IPS DF 4.7 (cell line): ENCODE measurements at regions not wholly inside any gene's neighbourhood (a gene's known extent, or its start where the extent isn't known, plus 50 kb on each side); places are given as distances from the start of the nearest gene placed in this dataset.
"Not testable (repeated sequence)": the region's sequence is repeated elsewhere in the genome, so short reads cannot be mapped to it uniquely, and the experiment has no call there.

ENCODE experiments used
- DNase-seq: peaks from one replicate; pipeline ENCODE4 v3.0.0-alpha.2; 2013; ENCODE audit warnings: low spot score; ENCODE audit errors: extremely low read depth

GRCh38 chr2:132272713-132273112 lies 111.0 kb upstream of the ANKRD30BL start:
- no peak for DNase-seq

DNA sequence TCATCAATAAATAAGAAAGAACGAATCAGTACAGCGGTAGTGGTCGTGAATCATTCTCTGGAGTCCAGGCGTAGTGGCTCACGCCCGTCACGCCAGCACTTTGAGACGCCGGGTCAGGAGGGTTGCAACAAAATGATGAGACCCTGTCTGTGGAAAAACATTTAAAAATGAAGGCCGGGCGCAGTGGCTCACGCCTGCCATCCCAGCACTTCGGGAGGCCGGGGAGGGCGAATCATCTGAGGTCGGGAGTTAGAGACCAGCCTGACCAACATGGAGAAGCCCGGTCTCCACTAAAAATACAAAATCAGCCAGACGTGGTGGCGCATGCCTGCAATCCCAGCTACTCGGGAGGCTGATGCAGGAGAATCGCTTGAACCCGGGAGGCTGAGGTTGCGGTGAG lies 111.8 kb upstream of the ANKRD30BL start:
- DNase-seq = not testable (repeated sequence)

GRCh38 chr2:132274000-132274399 lies 112.2 kb upstream of the ANKRD30BL start:
- no peak for DNase-seq

- no peak for DNase-seq
Observed at GRCh38 chr2:132275396-132275795, 113.6 kb upstream of the ANKRD30BL start.

DNA sequence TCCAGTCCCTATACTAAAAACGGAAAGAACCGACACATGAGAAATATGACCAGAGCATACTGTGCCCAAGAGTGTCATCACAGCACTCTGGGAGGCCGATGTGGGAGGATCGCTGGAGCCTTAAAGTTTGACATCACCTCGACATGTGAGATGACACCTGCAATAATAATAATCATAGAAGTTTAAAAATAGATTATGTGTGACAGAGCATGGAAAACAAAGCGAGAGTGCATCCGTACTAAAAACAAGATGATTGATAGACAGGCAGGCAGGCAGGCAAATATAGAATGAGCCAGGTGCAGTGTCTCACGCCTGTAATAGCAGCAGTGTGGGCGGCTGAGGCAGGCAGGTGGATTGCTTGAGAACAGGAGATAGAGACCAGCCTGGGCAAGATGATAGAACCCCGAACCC lies 114.8 kb upstream of the ANKRD30BL start:
- DNase-seq = no peak

GRCh38 chr2:132278267-132278666 lies 116.5 kb upstream of the ANKRD30BL start:
- DNase-seq = no peak

DNA sequence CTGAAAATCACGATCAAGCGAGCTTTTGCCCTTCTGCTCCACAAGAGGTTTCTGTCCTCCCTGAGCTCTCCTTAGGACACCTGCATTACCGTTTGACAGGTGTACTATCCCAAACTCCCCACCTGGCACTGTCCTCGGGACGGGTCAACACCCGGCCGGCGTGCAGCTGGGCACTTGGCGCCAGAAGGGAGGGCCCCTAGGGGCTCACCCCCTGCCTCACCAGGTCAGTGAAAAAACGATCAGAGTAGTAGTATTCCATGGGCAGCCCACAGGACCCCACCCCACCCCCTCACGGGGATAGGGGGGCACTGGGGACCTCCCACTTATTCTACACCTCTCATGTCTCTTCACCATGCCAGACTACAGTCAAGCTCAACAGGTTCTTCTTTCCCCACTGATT lies 117.6 kb upstream of the ANKRD30BL start:
- DNase-seq = no peak

GRCh38 chr2:132279930-132280615 lies 118.3 kb upstream of the ANKRD30BL start:
- DNase-seq = no peak

DNA sequence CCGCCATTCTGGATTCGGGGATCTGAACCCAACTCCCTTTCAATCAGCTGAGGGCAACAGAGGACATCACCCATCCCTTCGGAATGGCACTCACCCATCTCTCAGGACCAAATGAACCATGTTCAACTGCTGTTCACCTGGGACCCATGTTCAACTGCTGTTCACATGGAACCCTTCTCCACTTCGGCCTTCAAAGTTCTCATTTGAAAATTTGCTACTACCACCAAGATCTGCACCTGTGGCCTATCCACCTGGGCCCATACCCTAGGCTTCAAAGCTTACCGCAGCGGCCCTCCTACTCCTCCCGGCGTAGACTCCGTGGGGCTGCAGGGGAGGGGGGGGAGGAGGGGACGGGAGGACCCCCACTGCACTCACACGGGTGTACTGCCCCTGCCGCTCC lies 119.2 kb upstream of the ANKRD30BL start:
- DNase-seq = no peak

- not testable (repeated sequence) for DNase-seq
Observed at GRCh38 chr2:132282104-132282503, 120.4 kb upstream of the ANKRD30BL start.

DNA sequence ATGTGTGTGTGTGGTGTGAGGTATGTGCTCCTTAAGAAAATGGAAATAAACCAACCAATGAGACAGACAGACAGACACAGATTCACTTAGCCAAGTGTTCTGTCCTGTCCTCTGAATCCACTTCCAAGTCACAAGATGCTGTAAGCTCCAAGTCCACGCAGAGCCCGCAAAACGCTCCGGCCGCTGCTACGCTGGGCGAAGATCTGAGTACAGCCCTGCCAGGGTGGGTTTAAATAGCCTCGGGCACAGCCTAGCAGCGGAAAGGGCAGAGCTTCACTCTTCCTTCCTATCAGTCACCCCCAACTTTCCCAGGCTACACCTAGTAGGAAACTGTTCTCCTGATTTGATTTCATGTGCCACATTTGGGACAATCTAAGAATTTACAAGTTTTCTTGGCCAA lies 121.2 kb upstream of the ANKRD30BL start:
- no peak for DNase-seq

DNA sequence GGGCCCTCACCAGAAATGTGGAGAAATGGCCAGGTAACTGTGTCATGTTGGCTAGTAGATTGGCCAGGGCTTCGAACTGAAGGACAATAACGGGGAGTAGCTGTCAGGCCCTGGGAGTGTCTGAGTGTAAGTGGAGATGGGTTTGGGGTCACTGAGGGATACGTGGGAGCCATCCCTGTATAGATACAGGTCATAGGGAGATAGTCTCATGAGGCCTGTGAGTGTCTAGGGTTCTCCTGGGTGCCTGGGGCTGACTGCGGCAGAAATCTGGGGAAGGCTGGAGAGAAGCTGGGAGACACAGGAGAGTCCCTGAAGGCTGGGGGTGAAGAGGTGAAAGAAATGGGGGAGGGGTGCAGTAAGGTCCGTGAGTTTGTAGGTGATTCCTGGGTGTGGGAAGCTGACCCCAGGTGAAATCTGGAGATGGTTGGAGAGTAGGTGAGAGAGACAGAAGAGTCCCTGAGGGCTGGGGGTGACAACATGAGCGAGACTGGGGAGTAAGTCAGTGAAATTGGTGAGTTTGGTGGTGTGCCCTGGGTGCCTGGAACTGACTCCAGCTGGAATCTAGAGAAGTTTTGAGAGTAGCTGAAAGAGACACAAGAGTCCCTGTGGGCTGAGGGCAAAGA lies 124.6 kb upstream of the ANKRD30BL start:
- DNase-seq = not testable (repeated sequence)

DNA sequence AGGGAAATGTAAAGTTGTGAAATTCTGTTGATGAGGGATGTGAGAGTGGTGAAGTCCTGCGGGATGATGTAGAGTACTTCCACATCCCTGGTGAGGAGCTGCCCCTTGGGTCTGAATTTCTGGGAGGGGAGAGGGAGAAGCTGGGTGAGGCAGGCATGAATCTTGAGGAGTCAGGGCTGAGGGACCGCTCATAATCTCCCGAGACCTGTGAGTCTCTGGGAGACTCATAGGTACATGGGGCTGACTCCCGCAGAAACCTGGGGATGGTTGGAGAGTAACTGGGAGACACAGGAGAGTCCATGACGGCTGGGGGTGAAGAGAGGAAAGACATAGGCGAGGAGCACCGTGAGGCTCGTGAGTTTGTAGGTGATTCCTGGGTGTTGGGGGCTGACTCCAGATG lies 126.2 kb upstream of the ANKRD30BL start:
- not testable (repeated sequence) for DNase-seq

GRCh38 chr2:132289138-132289537 lies 127.4 kb upstream of the ANKRD30BL start:
- DNase-seq = not testable (repeated sequence)

DNA sequence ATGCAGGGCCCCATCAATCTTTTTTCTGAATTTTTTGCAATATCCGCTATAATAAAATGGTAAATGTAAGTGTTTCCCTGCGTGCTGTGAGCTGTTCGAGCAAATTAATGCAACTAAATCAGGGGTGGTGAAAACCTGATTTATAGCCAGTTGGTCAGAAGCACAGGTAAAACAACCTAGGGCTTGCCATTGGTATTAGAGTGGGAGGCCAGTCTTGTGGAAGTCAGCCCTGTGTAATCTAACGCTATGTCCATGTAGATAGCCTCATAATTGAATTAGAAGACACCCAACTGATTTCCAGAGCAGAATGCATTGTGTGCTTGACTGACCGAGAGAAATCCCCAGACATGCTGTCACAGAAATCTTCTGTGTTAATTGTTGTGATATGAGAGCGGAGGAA lies 126.8 kb upstream of the GPR39 start:
- DNase-seq = not testable (repeated sequence)

DNA sequence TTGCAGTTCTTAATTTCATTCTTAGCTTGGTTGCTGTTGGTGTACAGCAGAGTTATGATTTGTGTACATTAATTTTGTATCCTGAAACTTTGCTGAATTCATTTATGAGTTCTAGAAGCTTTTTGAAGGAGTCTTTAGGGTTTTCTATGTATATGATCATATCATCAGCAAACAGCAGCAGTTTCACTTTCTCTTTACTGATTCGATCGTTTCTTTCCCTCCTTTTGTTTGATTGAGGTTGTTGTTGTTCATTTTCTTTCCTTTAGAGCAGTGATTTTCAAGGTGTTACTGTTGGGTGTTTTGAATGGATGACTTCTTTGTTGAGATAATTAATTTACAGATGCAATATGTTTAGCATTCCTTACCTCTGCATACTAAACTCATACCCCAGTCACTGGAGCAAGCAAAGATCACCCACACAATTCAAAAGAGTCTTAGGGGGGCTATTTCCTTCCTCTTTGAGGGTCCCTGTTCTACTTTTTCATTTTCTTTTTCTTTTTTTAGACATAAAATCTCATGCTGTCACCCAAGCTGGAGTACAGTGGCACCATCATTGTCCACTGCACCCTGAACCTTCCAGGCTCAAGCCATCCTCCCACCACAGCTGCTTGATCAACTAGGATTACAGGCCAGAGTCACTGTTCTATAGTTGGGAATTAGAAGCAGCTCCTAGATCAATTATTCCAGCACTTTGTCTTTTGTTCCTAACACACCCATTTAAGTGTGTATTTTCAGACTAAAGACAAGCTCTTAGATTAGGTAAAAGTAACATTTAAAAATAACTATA lies 115.8 kb upstream of the GPR39 start:
- DNase-seq = not testable (repeated sequence)

- DNase-seq = peak; percentile 69
Observed at GRCh38 chr2:132304661-132305380, 111.8 kb upstream of the GPR39 start.

- DNase-seq = not testable (repeated sequence)
Observed at GRCh38 chr2:132307613-132308198, 108.9 kb upstream of the GPR39 start.

- DNase-seq = not testable (repeated sequence)
Observed at GRCh38 chr2:132309203-132309602, 107.4 kb upstream of the GPR39 start.

GRCh38 chr2:132315546-132315945 lies 101.1 kb upstream of the GPR39 start:
- DNase-seq = not testable (repeated sequence)

DNA sequence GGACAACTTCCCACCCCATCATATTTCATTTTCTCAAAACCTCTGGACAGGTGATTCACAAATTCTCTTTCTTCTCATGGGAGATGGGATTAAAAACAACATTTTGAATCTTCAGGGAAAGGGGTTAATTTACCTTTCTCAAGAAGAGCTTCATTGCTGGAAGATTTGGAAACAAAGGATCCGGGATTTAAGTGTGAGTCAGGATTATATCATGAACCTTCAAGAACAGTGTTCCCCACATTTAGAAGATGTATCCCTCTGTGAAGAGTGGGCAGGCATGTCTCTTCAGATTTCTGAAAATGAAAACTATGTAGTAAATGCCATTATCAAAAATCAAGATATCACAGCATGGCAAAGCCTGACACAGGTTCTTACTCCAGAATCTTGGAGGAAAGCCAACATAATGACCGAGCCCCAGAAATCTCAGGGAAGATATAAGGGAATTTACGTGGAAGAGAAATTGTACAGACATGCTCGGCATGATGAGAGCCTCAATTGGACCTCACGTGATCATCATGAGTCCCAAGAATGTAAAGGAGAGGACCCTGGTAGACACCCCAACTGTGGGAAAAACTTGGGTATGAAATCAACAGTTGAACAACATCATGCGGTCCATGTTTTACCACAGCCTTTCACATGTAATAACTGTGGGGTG lies 99.5 kb upstream of the GPR39 start:
- DNase-seq = not testable (repeated sequence)
